ENCODE measurements at regions not wholly inside any gene's neighbourhood (a gene's known extent, or its start where the extent isn't known, plus 50 kb on each side); places are given as distances from the start of the nearest gene placed in this dataset.

- ChIA-PET POLR2A (ENCODE audit: low non-redundant PET) (no interaction called here), CTCF (no interaction called here)
- TF ChIP-seq CTCF (conservative IDR thresholded peaks at IDR 0.05; ENCODE audit: low read depth): no peak
- DNase-seq (ENCODE audit: low spot score): no peak
- no peak overlapping the region for H3K27ac ChIP-seq
Observed at GRCh38 chr3:24545887-24546286, 51.2 kb upstream of the THRB start.

GRCh38 chr3:24548278-24548677, 53.6 kb upstream of the THRB start:
- POLR2A ChIA-PET (ENCODE audit: low non-redundant PET): no interaction called here
- DNase-seq (ENCODE audit: low spot score): no peak
- no peak overlapping the region for H3K27ac ChIP-seq
- CTCF ChIA-PET: interaction anchor here (0.6 kb wide), 1 partner anchor 1750 kb away, joined by 3 read pairs; no protein-coding TSS in a partner anchor
- TF ChIP-seq CTCF (conservative IDR thresholded peaks at IDR 0.05; ENCODE audit: low read depth): no peak

- H3K27ac ChIP-seq: no peak overlapping the region
- DNase-seq (ENCODE audit: low spot score): no peak
- TF ChIP-seq CTCF (conservative IDR thresholded peaks at IDR 0.05; ENCODE audit: low read depth): no peak
- ChIA-PET CTCF (interaction anchor here (0.6 kb wide), 2 partner anchors 48 to 873 kb away, joined by 3 read pairs; no protein-coding TSS in a partner anchor), POLR2A (ENCODE audit: low non-redundant PET) (no interaction called here)
Observed at GRCh38 chr3:24550588-24550987, 55.9 kb upstream of the THRB start.

- CTCF ChIA-PET: no interaction called here
- no peak overlapping the region for H3K27ac ChIP-seq
- DNase-seq (ENCODE audit: low spot score): no peak
- TF ChIP-seq CTCF (conservative IDR thresholded peaks at IDR 0.05; ENCODE audit: low read depth): no peak
- POLR2A ChIA-PET (ENCODE audit: low non-redundant PET): no interaction called here
Observed at GRCh38 chr3:24551626-24552025, 57.0 kb upstream of the THRB start.

DNA sequence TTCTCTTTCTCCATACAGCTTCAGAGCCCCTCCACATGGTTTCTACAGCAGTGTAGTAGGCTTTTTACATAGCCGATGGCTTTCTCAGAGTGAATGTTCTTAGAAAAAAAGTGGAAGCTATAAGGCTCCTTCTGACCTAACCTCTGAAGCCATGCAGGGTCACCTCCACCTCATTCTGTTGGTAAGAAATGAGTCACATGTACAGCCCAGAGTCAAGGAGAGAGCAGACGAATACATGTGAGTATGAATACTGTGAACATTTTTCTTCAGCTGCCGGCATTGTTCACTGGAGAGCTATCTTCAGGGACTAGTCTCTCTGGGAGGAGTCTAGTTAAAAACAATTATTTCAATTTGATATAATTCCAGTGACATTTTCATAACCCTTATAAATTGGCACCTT, 68.2 kb upstream of the THRB start:
- DNase-seq (ENCODE audit: low spot score): no peak
- POLR2A ChIA-PET (ENCODE audit: low non-redundant PET): no interaction called here
- CTCF ChIA-PET: no interaction called here

GRCh38 chr3:24565053-24565452, 70.4 kb upstream of the THRB start:
- CTCF ChIA-PET: interaction anchor here (0.7 kb wide), 1 partner anchor 34 kb away, joined by 4 read pairs; no protein-coding TSS in a partner anchor
- POLR2A ChIA-PET (ENCODE audit: low non-redundant PET): no interaction called here
- DNase-seq (ENCODE audit: low spot score): no peak
- H3K27ac ChIP-seq: no peak overlapping the region
- TF ChIP-seq CTCF (conservative IDR thresholded peaks at IDR 0.05; ENCODE audit: low read depth): no peak

More for the DNA sequence above, 68.2 kb upstream of the THRB start:
- TF ChIP-seq CTCF (conservative IDR thresholded peaks at IDR 0.05; ENCODE audit: low read depth): no peak
- no peak overlapping the region for H3K27ac ChIP-seq

DNA sequence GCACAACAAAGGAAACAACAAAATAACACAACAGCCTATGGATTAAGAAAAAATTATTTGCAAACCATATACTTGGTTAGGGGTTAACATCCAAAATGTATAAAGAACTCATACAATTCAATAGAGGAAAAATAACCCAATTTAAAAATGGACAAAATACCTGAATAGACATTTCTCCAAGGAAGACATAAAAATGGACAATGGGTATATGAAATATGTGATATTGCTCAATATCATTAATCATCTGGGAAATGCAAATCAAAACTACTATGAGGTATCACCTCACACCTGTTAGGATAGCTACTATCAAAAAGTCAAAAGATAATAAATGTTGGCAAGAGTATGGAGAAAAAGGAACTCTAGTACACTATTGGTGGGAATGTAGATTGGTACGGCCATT, 71.0 kb upstream of the THRB start:
- TF ChIP-seq CTCF (conservative IDR thresholded peaks at IDR 0.05; ENCODE audit: low read depth): no peak
- no peak for DNase-seq (ENCODE audit: low spot score)
- no peak overlapping the region for H3K27ac ChIP-seq
- ChIA-PET CTCF (interaction anchor here (0.5 kb wide), 1 partner anchor 457 kb away, joined by 4 read pairs; no protein-coding TSS in a partner anchor), POLR2A (ENCODE audit: low non-redundant PET) (no interaction called here)

All from RWPE1 (cell line).